HEK293 (cell line): ENCODE measurements at regions not wholly inside any gene's neighbourhood (a gene's known extent, or its start where the extent isn't known, plus 50 kb on each side); places are given as distances from the start of the nearest gene placed in this dataset.

Experiments used
- CTCF ChIA-PET: fragments of 350-600 bp; formaldehyde crosslinking; extraction: SDS; loops from one replicate; lab custom pipeline; 2021; ENCODE audit warnings: antibody characterized with exemption; lab: Yijun Ruan, JAX
- POLR2A ChIA-PET: fragments of 300-600 bp; formaldehyde crosslinking; extraction: SDS; loops from one replicate; lab custom pipeline; 2020; ENCODE audit warnings: antibody characterized with exemption, inconsistent platforms; lab: Yijun Ruan, JAX
- H3K27ac ChIP-seq: fragments of 200-500 bp; sonication (Bioruptor generic); 2 replicates; pipeline ENCODE4 v1.5.1; 2014; ENCODE audit warnings: low read depth, low read length, control low read depth, inconsistent platforms; ENCODE audit errors: extremely low read depth
- H3K36me3 ChIP-seq, 2 experiments: fragments of 200-500 bp in 1 of 2; sonication (Bioruptor generic) in 1 of 2; 1 replicate in 1 of 2; 2 replicates in 1 of 2; pipeline ENCODE4 v1.5.1; 2014 to 2017; ENCODE audit warnings: inconsistent platforms in 2 of 2, low read length in 2 of 2; ENCODE audit not compliant: control insufficient read depth in 2 of 2, insufficient read depth in 1 of 2
- H3K4me1 ChIP-seq: fragments of 200-500 bp; sonication (Bioruptor generic); 2 replicates; pipeline ENCODE4 v1.5.1; 2014; ENCODE audit warnings: mild to moderate bottlenecking, low read length, inconsistent platforms; ENCODE audit not compliant: control insufficient read depth, insufficient read depth
- H3K4me3 ChIP-seq: 2 replicates; pipeline ENCODE4 v1.5.1; 2011; ENCODE audit warnings: low read depth, mild to moderate bottlenecking, control low read depth, low read length, moderate library complexity
- H3K9me3 ChIP-seq: fragments of 200-500 bp; sonication (Bioruptor generic); 2 replicates; pipeline ENCODE4 v1.5.1; 2014; ENCODE audit warnings: low read depth, low read length, inconsistent platforms; ENCODE audit not compliant: control insufficient read depth, insufficient read depth
- AEBP2 ChIP-seq: fragments of 450-650 bp; formaldehyde crosslinking; IDR thresholded peaks from 2 replicates; pipeline ENCODE4 v1.5.1; 2016; ENCODE audit warnings: missing biosample characterization, missing genetic modification characterization, borderline replicate concordance
- KLF9 ChIP-seq: fragments of 450-650 bp; formaldehyde crosslinking; IDR thresholded peaks from 2 replicates; pipeline ENCODE4 v1.5.1; 2016; ENCODE audit warnings: missing biosample characterization, missing genetic modification characterization, low read depth
- PATZ1 ChIP-seq: fragments of 450-650 bp; formaldehyde crosslinking; IDR thresholded peaks from 2 replicates; pipeline ENCODE4 v1.5.1; 2016; ENCODE audit warnings: missing biosample characterization, missing genetic modification characterization
- SP2 ChIP-seq: fragments of 450-650 bp; formaldehyde crosslinking; IDR thresholded peaks from 2 replicates; pipeline ENCODE4 v1.5.1; 2016; ENCODE audit warnings: missing biosample characterization, missing genetic modification characterization
- YY1 ChIP-seq: fragments of 450-650 bp; formaldehyde crosslinking; IDR thresholded peaks from 2 replicates; pipeline ENCODE4 v1.5.1; 2018; ENCODE audit warnings: missing biosample characterization, missing genetic modification characterization
- ZEB2 ChIP-seq: fragments of 450-650 bp; formaldehyde crosslinking; IDR thresholded peaks from 2 replicates; pipeline ENCODE4 v1.5.1; 2016; ENCODE audit warnings: missing biosample characterization, missing genetic modification characterization
- ZFP69B ChIP-seq: fragments of 450-650 bp; formaldehyde crosslinking; IDR thresholded peaks from 2 replicates; pipeline ENCODE4 v1.5.1; 2016; ENCODE audit warnings: missing biosample characterization, missing genetic modification characterization
- ZIC2 ChIP-seq: fragments of 450-650 bp; formaldehyde crosslinking; IDR thresholded peaks from 2 replicates; pipeline ENCODE4 v1.5.1; 2016; ENCODE audit warnings: missing biosample characterization, missing genetic modification characterization
- ZNF121 ChIP-seq: fragments of 450-650 bp; formaldehyde crosslinking; IDR thresholded peaks from 2 replicates; pipeline ENCODE4 v1.5.1; 2016; ENCODE audit warnings: missing biosample characterization, missing genetic modification characterization
- ZNF140 ChIP-seq: fragments of 450-650 bp; formaldehyde crosslinking; IDR thresholded peaks from 2 replicates; pipeline ENCODE4 v1.5.1; 2016; ENCODE audit warnings: missing biosample characterization, missing genetic modification characterization
- ZNF155 ChIP-seq: fragments of 450-650 bp; formaldehyde crosslinking; IDR thresholded peaks from 2 replicates; pipeline ENCODE4 v1.5.1; 2016; ENCODE audit warnings: missing biosample characterization, missing genetic modification characterization
- ZNF2 ChIP-seq: fragments of 450-650 bp; formaldehyde crosslinking; IDR thresholded peaks from 2 replicates; pipeline ENCODE4 v1.5.1; 2016; ENCODE audit warnings: missing biosample characterization, missing genetic modification characterization
- ZNF558 ChIP-seq: fragments of 450-650 bp; formaldehyde crosslinking; IDR thresholded peaks from 2 replicates; pipeline ENCODE4 v1.5.1; 2016; ENCODE audit warnings: missing biosample characterization, missing genetic modification characterization
- ZNF571 ChIP-seq: fragments of 450-650 bp; formaldehyde crosslinking; IDR thresholded peaks from 2 replicates; pipeline ENCODE4 v1.5.0; 2017; ENCODE audit warnings: missing biosample characterization, missing genetic modification characterization
- ZNF645 ChIP-seq: fragments of 450-650 bp; formaldehyde crosslinking; IDR thresholded peaks from 2 replicates; pipeline ENCODE4; 2016; ENCODE audit warnings: missing biosample characterization, missing genetic modification characterization
- ZNF654 ChIP-seq: fragments of 450-650 bp; formaldehyde crosslinking; IDR thresholded peaks from 2 replicates; pipeline ENCODE4 v1.5.1; 2016; ENCODE audit warnings: low read depth, missing biosample characterization, missing genetic modification characterization
- ZNF785 ChIP-seq: fragments of 450-650 bp; formaldehyde crosslinking; IDR thresholded peaks from 2 replicates; pipeline ENCODE4 v1.5.1; 2016; ENCODE audit warnings: missing biosample characterization, missing genetic modification characterization
- TF ChIP-seq, protein P1 (sequence below): fragments of 450-650 bp; formaldehyde crosslinking; IDR thresholded peaks from 2 replicates; pipeline ENCODE4 v1.5.1; 2016; ENCODE audit warnings: missing biosample characterization, missing genetic modification characterization
- TF ChIP-seq, protein P2 (sequence below): fragments of 450-650 bp; formaldehyde crosslinking; IDR thresholded peaks from 2 replicates; pipeline ENCODE4 v1.5.1; 2017; ENCODE audit warnings: missing biosample characterization, missing genetic modification characterization
- TF ChIP-seq, protein P3 (sequence below): fragments of 450-650 bp; formaldehyde crosslinking; IDR thresholded peaks from 2 replicates; pipeline ENCODE4 v1.5.1; 2017; ENCODE audit warnings: missing biosample characterization, mild to moderate bottlenecking, missing genetic modification characterization, moderate library complexity

- peaks cover 3% of the 10 kb centered on the region for H3K9me3 ChIP-seq
- ChIA-PET CTCF (interaction anchor here (0.9 to 2.1 kb wide), 5 partner anchors 15 to 26 kb away, joined by 3 to 7 read pairs (median 5); no protein-coding TSS in a partner anchor), POLR2A (no interaction called here)
- H3K27ac ChIP-seq, result no peak overlapping the region
- no peaks in the 10 kb centered on the region for H3K4me1 ChIP-seq
- TF ChIP-seq ZFP69B (tag by site-specific recombination), result no peak
- TF ChIP-seq, protein P1, sequence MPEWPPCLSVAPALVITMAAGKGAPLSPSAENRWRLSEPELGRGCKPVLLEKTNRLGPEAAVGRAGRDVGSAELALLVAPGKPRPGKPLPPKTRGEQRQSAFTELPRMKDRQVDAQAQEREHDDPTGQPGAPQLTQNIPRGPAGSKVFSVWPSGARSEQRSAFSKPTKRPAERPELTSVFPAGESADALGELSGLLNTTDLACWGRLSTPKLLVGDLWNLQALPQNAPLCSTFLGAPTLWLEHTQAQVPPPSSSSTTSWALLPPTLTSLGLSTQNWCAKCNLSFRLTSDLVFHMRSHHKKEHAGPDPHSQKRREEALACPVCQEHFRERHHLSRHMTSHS (tag by site-specific recombination), result no peak
- no peak for TF ChIP-seq YY1
- no peak for TF ChIP-seq ZNF654 (tag by site-specific recombination)
- no peak for TF ChIP-seq ZEB2
- TF ChIP-seq ZNF571, result no peak
- TF ChIP-seq, protein P2, sequence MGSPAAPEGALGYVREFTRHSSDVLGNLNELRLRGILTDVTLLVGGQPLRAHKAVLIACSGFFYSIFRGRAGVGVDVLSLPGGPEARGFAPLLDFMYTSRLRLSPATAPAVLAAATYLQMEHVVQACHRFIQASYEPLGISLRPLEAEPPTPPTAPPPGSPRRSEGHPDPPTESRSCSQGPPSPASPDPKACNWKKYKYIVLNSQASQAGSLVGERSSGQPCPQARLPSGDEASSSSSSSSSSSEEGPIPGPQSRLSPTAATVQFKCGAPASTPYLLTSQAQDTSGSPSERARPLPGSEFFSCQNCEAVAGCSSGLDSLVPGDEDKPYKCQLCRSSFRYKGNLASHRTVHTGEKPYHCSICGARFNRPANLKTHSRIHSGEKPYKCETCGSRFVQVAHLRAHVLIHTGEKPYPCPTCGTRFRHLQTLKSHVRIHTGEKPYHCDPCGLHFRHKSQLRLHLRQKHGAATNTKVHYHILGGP (tag by site-specific recombination), result no peak
- no peak for TF ChIP-seq ZNF140 (tag by site-specific recombination)
- TF ChIP-seq ZIC2 (tag by site-specific recombination), result no peak
- TF ChIP-seq ZNF155 (tag by site-specific recombination), result no peak
- no peak for TF ChIP-seq AEBP2 (tag by site-specific recombination)
- no peak for TF ChIP-seq ZNF558 (tag by site-specific recombination)
- TF ChIP-seq, protein P3, sequence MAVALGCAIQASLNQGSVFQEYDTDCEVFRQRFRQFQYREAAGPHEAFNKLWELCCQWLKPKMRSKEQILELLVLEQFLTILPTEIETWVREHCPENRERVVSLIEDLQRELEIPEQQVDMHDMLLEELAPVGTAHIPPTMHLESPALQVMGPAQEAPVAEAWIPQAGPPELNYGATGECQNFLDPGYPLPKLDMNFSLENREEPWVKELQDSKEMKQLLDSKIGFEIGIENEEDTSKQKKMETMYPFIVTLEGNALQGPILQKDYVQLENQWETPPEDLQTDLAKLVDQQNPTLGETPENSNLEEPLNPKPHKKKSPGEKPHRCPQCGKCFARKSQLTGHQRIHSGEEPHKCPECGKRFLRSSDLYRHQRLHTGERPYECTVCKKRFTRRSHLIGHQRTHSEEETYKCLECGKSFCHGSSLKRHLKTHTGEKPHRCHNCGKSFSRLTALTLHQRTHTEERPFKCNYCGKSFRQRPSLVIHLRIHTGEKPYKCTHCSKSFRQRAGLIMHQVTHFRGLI (tag by site-specific recombination), result no peak
- TF ChIP-seq ZNF785 (tag by site-specific recombination), result no peak
- TF ChIP-seq PATZ1 (tag by site-specific recombination), result no peak
- TF ChIP-seq KLF9 (tag by site-specific recombination), result no peak
- no peak for TF ChIP-seq ZNF121
- TF ChIP-seq ZNF645 (tag by site-specific recombination), result no peak
- TF ChIP-seq SP2 (tag by site-specific recombination), result no peak
- TF ChIP-seq ZNF2 (tag by site-specific recombination), result no peak
- H3K4me3 ChIP-seq, result no peak overlapping the region
- no peaks in the 10 kb centered on the region for H3K36me3 ChIP-seq
Measured at GRCh38 chr14:106395456-106396050, 869.2 kb downstream of the TMEM121 start.
